IPS DF 4.7 (cell line): ENCODE measurements at regions not wholly inside any gene's neighbourhood (a gene's known extent, or its start where the extent isn't known, plus 50 kb on each side); places are given as distances from the start of the nearest gene placed in this dataset.
A peak's percentile ranks its signal among the peaks of the same experiment; 100 is the strongest.

Experiments used
- DNase-seq: peaks from one replicate; pipeline ENCODE4 v3.0.0-alpha.2; 2013; ENCODE audit warnings: low spot score; ENCODE audit errors: extremely low read depth

- no peak for DNase-seq
Observed at GRCh38 chr7:17599733-17600339, 301.4 kb downstream of the AHR start.

GRCh38 chr7:17600340-17600752, 301.9 kb downstream of the AHR start:
- DNase-seq = no peak

GRCh38 chr7:17601921-17602320, 303.5 kb downstream of the AHR start:
- DNase-seq = no peak

GRCh38 chr7:17608114-17608833, 309.8 kb downstream of the AHR start:
- DNase-seq = no peak

DNA sequence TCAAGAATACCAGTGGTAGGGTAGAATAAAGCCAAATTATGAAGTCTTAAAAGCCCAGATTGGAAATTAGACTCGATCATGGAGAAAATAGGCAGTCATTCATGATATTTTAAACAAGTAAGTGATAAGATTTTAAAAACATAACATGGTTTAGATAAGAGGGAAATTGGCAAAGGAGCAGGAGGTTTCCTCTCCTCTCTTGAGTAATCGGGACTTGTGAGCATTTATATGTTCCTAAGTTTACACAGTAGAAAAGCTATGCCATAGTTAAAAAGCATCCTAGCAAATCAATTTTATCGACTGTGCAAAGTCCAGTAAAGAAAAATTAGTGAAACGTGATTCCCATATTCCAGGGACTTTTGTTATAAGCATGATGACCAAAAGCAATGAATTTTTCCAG, 313.2 kb downstream of the AHR start:
- DNase-seq = no peak

- DNase-seq = no peak
Observed at GRCh38 chr7:17613338-17614041, 315.0 kb downstream of the AHR start.

DNA sequence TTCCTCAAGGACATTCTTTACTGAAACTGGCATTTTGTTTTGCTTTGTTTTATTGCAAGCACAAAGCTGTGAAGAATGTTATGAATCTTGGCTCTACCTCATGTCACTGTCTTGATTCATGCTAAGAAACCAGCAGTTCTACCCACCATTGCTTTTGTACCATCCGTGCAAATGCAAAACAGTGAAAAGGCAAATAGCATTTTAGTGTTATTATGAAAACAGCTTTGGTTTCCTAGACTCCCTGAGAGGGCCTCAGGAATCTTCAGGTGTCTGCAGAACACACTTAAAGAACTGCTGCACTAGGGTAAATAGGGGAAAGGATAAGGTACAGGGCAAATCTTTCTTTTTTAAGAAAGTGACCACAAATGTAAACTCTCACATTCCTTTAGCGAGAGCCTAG, 318.9 kb downstream of the AHR start:
- DNase-seq = no peak

- no peak for DNase-seq
Observed at GRCh38 chr7:17617857-17618651, 319.6 kb downstream of the AHR start.

DNA sequence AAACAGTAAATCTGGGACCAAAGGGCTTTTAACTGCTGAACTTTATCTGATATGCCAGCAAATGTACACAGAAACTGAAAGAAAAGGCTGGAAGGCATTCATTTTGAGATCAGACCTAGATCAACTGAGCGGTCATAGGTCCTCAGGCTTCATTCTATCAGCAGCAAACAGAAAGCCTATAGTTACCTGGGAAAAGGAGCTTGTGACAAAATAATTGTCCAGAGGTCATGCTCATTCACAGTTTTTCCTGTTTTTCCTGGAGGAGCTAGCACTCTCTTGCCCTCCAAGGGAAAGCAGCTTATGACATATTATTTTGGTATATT, 320.2 kb downstream of the AHR start:
- DNase-seq = no peak

DNA sequence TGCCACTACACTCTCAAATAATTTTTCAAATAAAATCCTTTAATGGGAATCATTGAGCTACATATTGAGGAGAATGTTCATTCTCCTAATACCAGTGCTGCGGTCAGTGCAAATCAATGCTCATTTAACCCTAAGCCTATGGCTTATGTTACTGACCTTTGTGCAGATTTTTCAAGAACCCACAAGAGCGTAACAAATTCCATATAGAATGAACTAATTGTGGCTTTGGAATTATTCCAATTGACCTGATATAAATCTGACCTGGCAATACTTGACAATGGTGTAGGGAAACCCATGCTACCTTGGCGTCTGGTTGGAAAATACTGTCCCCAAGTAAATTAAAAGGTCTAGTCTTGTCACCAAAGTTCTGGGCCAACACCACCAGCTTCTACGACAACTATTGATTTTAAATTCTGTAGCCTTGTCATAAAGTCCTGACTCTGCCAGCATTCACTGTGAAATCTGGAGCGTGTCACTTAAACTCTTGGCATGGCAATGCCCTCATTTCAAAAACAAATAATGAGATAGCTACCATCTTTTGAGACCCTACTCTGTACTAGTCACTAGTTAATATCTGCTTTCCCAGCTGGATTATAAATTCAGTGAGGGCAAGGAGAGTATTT, 320.9 kb downstream of the AHR start:
- DNase-seq = no peak

DNA sequence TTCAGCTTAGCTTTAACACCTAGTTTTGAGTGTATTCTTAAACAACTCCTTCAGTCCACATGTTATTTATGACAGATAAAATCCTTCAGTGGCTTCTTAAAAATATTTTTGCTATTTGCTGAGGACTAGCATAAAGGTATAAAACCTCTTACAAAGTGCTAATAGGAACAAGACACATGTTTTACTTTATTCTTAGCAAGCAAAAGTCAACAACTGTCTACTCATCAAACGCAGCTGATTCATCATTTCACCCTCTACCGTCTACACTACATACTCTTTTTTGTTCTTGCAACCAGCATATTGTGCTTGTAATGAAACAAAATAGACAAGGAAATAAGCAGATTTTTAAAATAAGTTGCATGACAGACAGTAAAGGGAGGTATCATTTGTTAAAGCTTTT, 319.7 kb downstream of the SNX13 start:
- DNase-seq = no peak

DNA sequence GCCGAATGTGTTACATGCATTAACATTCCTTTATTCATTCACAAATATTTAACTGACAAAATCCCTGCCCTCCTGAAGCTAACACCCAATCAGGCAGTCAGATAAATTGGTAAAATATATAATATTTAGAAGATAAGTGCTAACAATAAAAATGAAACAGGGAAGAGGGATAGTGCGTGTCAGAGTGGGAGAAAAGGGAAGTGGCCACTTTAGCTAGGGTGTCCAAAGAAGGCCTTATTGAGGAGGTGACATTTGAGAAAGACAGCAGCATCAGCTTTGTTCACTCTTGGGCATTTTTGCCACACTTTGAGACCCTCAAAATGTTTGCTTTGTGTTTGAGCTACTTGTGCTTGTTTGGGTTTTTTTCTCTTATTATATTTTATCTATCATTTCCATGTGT, 317.8 kb downstream of the SNX13 start:
- DNase-seq = no peak

DNA sequence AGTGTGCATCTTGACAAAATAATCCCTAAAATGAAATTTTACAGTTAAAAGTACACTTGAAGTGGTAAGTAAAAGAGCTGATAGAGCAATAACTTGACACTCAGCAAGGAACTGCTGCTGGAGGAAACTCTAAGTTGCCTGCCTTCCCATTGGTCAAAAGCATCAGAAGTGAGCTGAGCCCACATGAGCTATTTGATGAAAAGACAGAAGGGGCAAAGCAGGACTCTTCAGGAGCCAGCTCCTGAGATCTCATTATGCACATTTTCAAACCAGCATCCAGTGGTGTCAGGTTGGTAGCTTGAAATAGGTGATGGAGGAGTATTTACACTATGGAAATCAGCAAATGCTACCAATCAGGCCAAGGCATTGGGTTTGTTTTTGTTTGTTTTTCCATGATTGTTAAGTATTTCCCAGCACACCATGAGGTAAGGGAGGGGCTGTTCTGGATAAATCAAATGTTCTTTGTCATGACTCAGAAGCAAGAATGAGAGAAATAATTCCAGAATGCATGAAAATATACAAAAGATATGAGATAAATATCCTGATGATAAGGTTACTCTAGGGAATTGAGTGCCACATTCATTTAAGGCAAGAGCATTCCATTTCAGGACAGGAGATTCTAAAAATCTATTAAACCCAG, 316.6 kb downstream of the SNX13 start:
- DNase-seq = no peak

- DNase-seq = no peak
Observed at GRCh38 chr7:17624379-17624778, 315.9 kb downstream of the SNX13 start.

GRCh38 chr7:17625043-17625442, 315.3 kb downstream of the SNX13 start:
- no peak for DNase-seq

GRCh38 chr7:17626235-17626634, 314.1 kb downstream of the SNX13 start:
- no peak for DNase-seq

- no peak for DNase-seq
Observed at GRCh38 chr7:17631061-17631460, 309.2 kb downstream of the SNX13 start.

- DNase-seq = no peak
Observed at GRCh38 chr7:17632384-17632783, 307.9 kb downstream of the SNX13 start.

GRCh38 chr7:17633067-17633466, 307.2 kb downstream of the SNX13 start:
- DNase-seq = no peak

DNA sequence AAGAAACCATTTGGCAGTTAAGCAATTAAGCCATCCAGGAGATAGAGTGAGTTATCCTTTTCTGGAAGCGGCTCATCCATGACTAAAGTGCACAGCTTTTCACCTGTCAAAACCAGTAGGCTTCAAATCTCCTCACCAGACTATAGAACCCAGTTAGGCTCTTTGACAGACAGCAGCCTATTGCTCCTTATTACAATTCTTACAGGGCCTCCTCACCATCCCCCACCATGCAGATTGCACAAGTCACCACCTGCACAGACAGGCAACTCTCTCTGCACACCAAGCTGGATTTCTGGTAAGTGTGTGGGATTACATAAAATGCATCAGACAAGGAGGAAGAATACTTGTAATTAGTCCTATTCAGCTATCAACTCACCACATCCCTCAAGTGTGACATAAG, 301.6 kb downstream of the SNX13 start:
- DNase-seq = no peak

DNA sequence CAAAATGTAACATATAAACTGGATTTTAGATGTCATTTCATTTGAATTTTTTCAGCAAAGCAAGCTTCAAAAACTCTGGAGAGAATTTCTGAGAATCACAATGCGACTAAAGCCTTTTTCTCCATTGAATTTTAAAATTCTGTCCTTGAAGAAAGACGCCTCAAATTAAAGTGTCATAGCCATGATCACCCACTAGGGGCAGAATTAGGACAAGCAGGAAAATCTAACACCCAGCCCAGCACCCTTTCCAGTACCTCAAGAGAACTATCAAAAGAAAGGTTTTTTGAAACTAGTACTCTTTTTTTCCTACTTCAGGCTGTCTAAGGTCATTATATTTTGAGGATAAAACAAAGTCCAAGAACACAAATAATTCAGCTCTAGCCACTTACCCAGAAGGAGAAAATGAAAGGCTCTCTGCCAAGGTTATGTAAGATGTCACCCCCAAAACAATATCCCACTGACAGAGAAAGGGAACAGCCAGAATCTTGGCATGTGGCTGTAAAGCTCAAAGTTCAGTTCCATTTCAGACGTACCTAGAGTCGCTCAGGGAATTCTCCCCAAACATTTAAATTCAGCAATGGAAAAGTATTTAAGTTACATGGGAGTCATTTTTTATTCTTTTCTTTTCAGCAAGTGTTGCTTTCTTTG, 299.4 kb downstream of the SNX13 start:
- DNase-seq = peak; percentile 22
